Pancreas (tissue), 10 donors: ENCODE measurements at regions not wholly inside any gene's neighbourhood (a gene's known extent, or its start where the extent isn't known, plus 50 kb on each side); places are given as distances from the start of the nearest gene placed in this dataset.

Experiments
- ATAC-seq, 4 donors: fragments of 200-7000 bp; cut with Tn5 transposase; one replicate each; pipeline versions ENCODE4 v1.8.0 to v1.9.1; 2020; ENCODE audit warnings: mild to moderate bottlenecking in 4 of 4, moderate library complexity in 4 of 4
- DNase-seq, 6 donors: peaks; one replicate each; pipeline ENCODE4 v3.0.0-alpha.2; 2020
- FAIRE-seq: peaks from 2 replicates; lab custom pipeline; 2012; peaks lifted over from hg19 to GRCh38; lab: Jason Lieb, UNC
- H3K27ac ChIP-seq, 4 donors: fragments of 200-600 bp; sonication (generic); 1 replicate in 3 of 4; 2 replicates in 1 of 4; pipeline versions ENCODE4 v1.5.0 to v1.8.0; 2020
- H3K27me3 ChIP-seq, 4 donors: fragments of 200-600 bp; one replicate each; pipeline ENCODE4 v1.8.0; 2021
- H3K36me3 ChIP-seq, 3 donors: fragments of 200-600 bp; sonication (generic) in 1 of 3; one replicate each; pipeline versions ENCODE4 v1.5.0 to v1.8.0; 2020 to 2021
- H3K4me1 ChIP-seq, 3 donors: fragments of 200-600 bp; one replicate each; pipeline ENCODE4 v1.8.0; 2021
- H3K4me3 ChIP-seq, 4 donors: fragments of 200-600 bp; sonication (generic) in 2 of 4; one replicate each; pipeline versions ENCODE4 v1.5.0 to v1.8.0; 2020 to 2021
- H3K9me3 ChIP-seq, 4 donors: fragments of 200-600 bp; one replicate each; pipeline ENCODE4 v1.8.0; 2021
- CTCF ChIP-seq, 4 donors: fragments of 200-600 bp; sonication (generic) in 3 of 4; IDR thresholded peaks; one replicate each; pipeline versions ENCODE4 v1.5.0 to v1.8.0; 2021; ENCODE audit warnings: antibody characterized with exemption in 4 of 4
- WGBS, 2 donors: extraction: QIAGEN DNeasy Blood & Tissue Kit; methylation state at CpG; one replicate each; pipeline ENCODE4 v1.1.7; 2013; 5-methylcytosine and 5-hydroxymethylcytosine counted together
- intact Hi-C, 3 donors: fragments of 100-400 bp; cut with DNase I; formaldehyde crosslinking; loops; one replicate each; pipeline versions ENCODE4 v1.11.1 to v1.14.2; 2022
- donor health status: healthy with polysubstance abuse.
- donor health status: DM: no; HTN: no; CAD: no; lungs with moderate emphysema.
- donor health status: DM: no; HTN: no; CAD: no.
- donor health status: control.
- donor health status: control.
- donor health status: Bipolar disorder and iron deficiency.
- donor health status: DM: yes; HTN: yes; CAD: no.
- donor health status: DM: no; HTN: no; CAD: no.
- donor health status: DM: no; HTN: no; CAD: no.
- donor health status: DM: yes; HTN: yes; CAD: no.

DNA sequence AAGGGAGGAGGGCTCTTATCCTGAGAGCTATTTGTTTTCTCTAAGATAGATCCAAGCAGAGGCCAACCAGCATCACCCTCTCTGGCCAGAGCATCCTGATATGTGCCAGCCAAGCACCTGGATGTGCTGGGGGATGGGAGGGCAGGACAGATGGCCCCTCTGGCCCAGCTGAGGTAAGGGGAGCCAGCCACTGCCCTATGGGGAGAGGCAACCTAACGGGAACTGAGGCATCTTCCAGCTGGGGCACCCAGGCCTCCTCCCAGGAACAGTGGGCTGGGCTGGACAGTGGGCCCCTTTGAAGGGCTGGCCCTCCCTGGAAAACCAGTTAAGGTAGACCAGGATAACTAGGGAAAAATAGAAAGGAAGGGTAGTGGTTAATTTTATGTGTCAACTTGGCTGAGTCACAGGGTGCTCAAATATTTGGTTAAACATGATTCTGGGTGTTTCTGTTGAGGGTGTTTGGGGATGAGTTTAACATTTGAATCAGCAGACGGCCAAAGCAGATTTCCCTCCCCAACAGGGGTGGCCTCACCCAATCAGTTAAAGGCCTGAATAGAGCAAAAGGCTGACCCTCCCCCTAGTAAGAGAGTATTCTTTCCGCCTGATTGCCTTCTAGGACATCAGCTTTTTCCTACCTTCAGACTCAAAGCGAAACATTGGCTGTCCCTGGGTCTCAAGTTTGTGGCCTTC is 595.1 kb downstream of the BUD13 start:
- no peak for ATAC-seq
- 82 to 91% methylated on average over 4 of the region's 4 CpGs for WGBS, 2 donors
- FAIRE-seq: no peak
- no peak overlapping the region for H3K27ac ChIP-seq
- H3K4me3 ChIP-seq: no peak overlapping the region
- DNase-seq: no peak
- intact Hi-C loops: no loop called here
- H3K36me3 ChIP-seq: no peaks in the 10 kb centered on the region
- no peaks in the 10 kb centered on the region for H3K27me3 ChIP-seq
- no peaks in the 10 kb centered on the region for H3K9me3 ChIP-seq
- no peaks in the 10 kb centered on the region for H3K4me1 ChIP-seq
- no peak for TF ChIP-seq CTCF (IDR thresholded peaks at IDR 0.05)

DNA sequence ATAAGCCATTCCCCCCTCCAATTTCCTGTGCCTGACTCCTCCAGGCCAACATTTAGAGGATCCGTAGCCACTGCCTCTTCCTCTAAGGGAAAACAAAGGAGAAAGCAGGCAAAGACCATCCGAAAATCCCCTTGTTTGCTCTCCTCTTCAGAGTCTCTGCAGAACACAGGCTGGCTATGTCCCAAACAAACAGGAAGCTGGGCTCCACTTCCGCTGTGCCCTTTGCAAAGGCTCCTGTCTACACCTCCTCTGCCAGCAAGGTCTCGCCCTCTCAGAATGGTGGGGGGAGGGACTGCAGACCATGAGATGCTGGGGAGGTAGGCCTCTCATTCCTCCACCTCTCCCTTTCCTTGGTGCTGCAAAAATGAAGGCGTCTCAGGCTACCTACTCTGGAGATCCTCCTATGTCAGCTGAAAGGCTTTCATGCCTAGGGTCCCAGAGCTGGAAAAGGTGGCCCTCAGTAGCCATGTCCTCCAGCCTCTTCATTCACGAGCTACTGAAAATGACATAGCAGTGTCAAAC is 596.2 kb downstream of the BUD13 start:
- Histone ChIP-seq H3K27ac (no peak overlapping the region), H3K9me3 (no peaks in the 10 kb centered on the region), H3K4me1 (no peaks in the 10 kb centered on the region), H3K36me3 (no peaks in the 10 kb centered on the region), H3K27me3 (no peaks in the 10 kb centered on the region), H3K4me3 (no peak overlapping the region)
- no peak for FAIRE-seq
- WGBS, 2 donors: 74 to 76% methylated on average over 6 of the region's 6 CpGs
- no peak for DNase-seq
- no peak for TF ChIP-seq CTCF (IDR thresholded peaks at IDR 0.05)
- no peak for ATAC-seq
- intact Hi-C loops: no loop called here

DNA sequence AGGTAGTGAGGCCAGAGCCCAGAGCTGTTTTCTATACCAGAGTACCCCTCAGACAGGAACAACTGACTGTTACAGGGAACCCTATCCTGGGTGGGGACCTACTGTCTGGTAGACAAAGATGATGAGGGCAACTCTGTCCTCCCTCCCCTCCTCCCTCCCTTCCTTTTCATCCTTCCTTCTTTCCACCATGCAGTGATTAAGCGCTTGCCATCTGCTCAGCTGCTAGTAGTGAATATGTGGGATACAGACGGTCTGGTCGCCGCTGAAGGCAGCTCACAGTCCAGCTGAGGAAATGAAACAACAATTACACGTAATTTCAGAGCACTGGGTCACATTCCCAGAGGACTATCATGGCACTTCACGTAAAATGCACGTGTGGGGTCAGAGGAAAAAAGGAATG is 597.1 kb downstream of the BUD13 start:
- Histone ChIP-seq H3K27ac (no peak overlapping the region), H3K4me3 (no peak overlapping the region), H3K36me3 (no peaks in the 10 kb centered on the region), H3K4me1 (no peaks in the 10 kb centered on the region), H3K27me3 (no peaks in the 10 kb centered on the region), H3K9me3 (no peaks in the 10 kb centered on the region)
- TF ChIP-seq CTCF (IDR thresholded peaks at IDR 0.05): no peak
- no peak for FAIRE-seq
- 63 to 75% methylated on average over 7 of the region's 7 CpGs for WGBS, 2 donors
- ATAC-seq: no peak
- intact Hi-C loops: no loop called here
- DNase-seq: no peak

- Histone ChIP-seq H3K9me3 (no peaks in the 10 kb centered on the region), H3K4me3 (no peak overlapping the region), H3K4me1 (no peaks in the 10 kb centered on the region), H3K36me3 (no peaks in the 10 kb centered on the region), H3K27ac (no peak overlapping the region), H3K27me3 (no peaks in the 10 kb centered on the region)
- DNase-seq (no peak), ATAC-seq (no peak), FAIRE-seq (no peak)
- intact Hi-C loops: no loop called here
- 66 to 77% methylated on average over 20 of the region's 20 CpGs for whole genome bisulfite sequencing, 2 donors
- TF ChIP-seq CTCF (IDR thresholded peaks at IDR 0.05): no peak
Measured at GRCh38 chr11:116173941-116174911, 598.6 kb downstream of the BUD13 start.
